ENCODE measurements at regions not wholly inside any gene's neighbourhood (a gene's known extent, or its start where the extent isn't known, plus 50 kb on each side); places are given as distances from the start of the nearest gene placed in this dataset.

DNA sequence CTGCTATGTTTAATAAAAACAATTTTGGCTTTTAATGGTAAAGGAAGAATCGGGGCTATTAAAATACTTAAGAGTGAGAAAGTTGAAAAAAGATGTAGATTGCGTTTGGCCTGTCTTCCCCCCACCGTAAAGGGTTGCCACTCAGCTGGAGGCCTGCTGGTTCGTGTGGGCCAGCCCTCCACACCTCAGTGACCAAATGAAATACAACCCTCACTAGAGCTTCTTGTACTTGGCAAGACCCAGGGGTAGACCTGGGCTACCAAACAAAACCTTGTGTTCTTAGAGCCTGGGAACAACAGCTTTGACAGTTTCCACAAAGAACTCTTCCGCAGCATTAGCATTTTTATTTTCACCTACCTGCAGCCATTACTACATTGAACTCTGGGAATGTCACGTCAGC is 152.8 kb upstream of the PABPC3 start:
- TF ChIP-seq EZH2 (IDR thresholded peaks at IDR 0.05; ENCODE audit: insufficient read depth, poor library complexity, severe bottlenecking): no peak
- TF ChIP-seq EZH2phosphoT487 (IDR thresholded peaks at IDR 0.05; ENCODE audit: insufficient read depth, low read depth): no peak

Data from GM23248 (cell line).